PFSK-1 (cell line): ENCODE measurements at regions not wholly inside any gene's neighbourhood (a gene's known extent, or its start where the extent isn't known, plus 50 kb on each side); places are given as distances from the start of the nearest gene placed in this dataset.

ENCODE experiments used
- FOXP2 ChIP-seq: optimal IDR thresholded peaks from 2 replicates; pipeline ENCODE3; 2011; ENCODE audit warnings: borderline replicate concordance, control low read depth, inconsistent platforms; ENCODE audit not compliant: insufficient read depth; ENCODE audit errors: extremely low read length, extremely low read depth
- POLR2AphosphoS5 ChIP-seq: IDR thresholded peaks from 2 replicates; pipeline ENCODE4 v1.6.1; 2012; ENCODE audit warnings: low read depth, mild to moderate bottlenecking, control low read depth, low read length, moderate library complexity
- SIN3A ChIP-seq: IDR thresholded peaks from 2 replicates; pipeline ENCODE4 v1.6.1; 2012; ENCODE audit warnings: mild to moderate bottlenecking, low read length, moderate library complexity, borderline replicate concordance; ENCODE audit not compliant: insufficient read depth
- TAF1 ChIP-seq: IDR thresholded peaks from 2 replicates; pipeline ENCODE4 v1.6.1; 2012; ENCODE audit warnings: low read length, control low read depth, borderline replicate concordance; ENCODE audit not compliant: insufficient read depth
- TF ChIP-seq, protein P1 (sequence below), 2 experiments: IDR thresholded peaks; 2 replicates each; pipeline versions ENCODE4 v1.6.1 to v1.8.0; 2011 to 2012; ENCODE audit warnings: low read depth in 2 of 2, low read length in 2 of 2, control low read depth in 1 of 2, inconsistent platforms in 1 of 2, mild to moderate bottlenecking in 1 of 2, moderate library complexity in 1 of 2; ENCODE audit not compliant: insufficient read depth in 1 of 2

DNA sequence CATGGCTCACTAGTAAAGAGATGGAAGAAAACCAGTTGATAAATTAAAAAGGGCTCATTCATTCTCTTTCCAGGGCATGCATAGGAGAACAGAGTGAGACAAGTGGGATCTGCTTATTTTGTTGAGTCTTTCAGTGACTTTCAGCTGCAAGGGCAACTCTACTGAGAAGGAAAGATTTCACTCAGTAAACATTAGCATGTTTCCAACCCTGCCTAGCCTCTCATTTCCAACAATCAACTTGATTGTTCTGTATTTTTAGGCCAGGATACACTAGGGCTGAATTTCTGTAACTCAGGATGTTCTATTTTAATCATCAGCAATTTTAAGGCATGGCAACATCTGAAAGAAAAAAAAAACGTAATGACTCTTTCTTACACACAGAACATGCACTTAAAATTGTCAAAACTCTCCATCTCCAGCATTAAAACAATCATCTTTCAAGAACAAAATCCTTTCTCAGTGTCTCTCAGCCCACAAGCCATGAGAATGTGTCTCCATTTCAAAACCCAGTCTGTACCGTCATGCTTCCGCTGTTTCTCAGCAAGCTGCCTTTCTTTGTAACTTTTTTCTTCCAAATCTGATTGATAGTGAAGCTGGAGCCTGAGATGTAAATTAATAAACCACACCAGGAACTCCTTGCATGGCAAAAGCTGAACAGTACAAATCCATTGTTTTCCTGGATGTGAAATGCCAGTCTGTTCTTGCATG lies 147.2 kb upstream of the KLF14 start:
- TF ChIP-seq TAF1 (no peak), FOXP2 (no peak), SIN3A (no peak), POLR2AphosphoS5 (no peak)
- TF ChIP-seq, protein P1, sequence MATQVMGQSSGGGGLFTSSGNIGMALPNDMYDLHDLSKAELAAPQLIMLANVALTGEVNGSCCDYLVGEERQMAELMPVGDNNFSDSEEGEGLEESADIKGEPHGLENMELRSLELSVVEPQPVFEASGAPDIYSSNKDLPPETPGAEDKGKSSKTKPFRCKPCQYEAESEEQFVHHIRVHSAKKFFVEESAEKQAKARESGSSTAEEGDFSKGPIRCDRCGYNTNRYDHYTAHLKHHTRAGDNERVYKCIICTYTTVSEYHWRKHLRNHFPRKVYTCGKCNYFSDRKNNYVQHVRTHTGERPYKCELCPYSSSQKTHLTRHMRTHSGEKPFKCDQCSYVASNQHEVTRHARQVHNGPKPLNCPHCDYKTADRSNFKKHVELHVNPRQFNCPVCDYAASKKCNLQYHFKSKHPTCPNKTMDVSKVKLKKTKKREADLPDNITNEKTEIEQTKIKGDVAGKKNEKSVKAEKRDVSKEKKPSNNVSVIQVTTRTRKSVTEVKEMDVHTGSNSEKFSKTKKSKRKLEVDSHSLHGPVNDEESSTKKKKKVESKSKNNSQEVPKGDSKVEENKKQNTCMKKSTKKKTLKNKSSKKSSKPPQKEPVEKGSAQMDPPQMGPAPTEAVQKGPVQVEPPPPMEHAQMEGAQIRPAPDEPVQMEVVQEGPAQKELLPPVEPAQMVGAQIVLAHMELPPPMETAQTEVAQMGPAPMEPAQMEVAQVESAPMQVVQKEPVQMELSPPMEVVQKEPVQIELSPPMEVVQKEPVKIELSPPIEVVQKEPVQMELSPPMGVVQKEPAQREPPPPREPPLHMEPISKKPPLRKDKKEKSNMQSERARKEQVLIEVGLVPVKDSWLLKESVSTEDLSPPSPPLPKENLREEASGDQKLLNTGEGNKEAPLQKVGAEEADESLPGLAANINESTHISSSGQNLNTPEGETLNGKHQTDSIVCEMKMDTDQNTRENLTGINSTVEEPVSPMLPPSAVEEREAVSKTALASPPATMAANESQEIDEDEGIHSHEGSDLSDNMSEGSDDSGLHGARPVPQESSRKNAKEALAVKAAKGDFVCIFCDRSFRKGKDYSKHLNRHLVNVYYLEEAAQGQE (IDR thresholded peaks at IDR 0.05; ENCODE audit: insufficient read depth in 1 of 2, low read depth in 2 of 2, low read length in 2 of 2): no peak

DNA sequence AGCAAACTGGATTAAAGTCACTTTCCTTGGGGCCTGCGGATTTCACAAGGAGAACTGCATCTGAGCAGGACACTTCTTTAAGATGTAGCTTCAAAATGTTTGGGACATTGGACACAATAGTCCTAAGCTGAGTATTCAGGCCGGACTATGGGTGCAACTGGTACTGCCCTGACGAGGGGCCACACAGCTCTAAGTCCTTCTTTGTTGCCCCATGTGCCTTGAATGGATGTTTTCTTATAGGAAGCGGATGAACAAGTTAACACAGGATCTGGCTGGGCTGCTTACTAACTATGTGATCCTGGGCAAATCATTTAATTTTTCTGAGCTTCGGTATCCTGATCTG lies 147.8 kb upstream of the KLF14 start:
- TF ChIP-seq, protein P1 (IDR thresholded peaks at IDR 0.05; ENCODE audit: insufficient read depth in 1 of 2, low read depth in 2 of 2, low read length in 2 of 2): no peak
- no peak for TF ChIP-seq FOXP2
- TF ChIP-seq TAF1: no peak
- TF ChIP-seq SIN3A: no peak
- no peak for TF ChIP-seq POLR2AphosphoS5

DNA sequence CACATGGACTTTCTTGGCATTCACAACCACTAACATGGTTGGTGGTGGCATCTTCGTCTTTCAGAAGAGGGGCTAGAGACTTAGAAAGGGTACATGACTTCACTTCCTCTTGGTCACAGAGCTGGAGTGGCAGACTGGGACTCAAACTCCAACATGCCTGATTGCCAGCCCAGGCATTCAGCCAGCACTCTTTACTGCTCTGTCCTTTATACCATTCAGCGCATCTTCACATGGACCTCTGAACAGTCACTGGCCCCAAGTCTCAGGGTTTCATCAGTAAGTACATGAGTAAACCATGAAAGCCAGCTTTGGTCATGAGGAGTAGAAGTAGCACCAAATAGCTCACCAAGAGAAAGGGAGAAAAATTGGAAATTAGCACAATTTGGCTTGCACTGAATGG lies 148.4 kb upstream of the KLF14 start:
- no peak for TF ChIP-seq FOXP2
- TF ChIP-seq, protein P1 (IDR thresholded peaks at IDR 0.05; ENCODE audit: insufficient read depth in 1 of 2, low read depth in 2 of 2, low read length in 2 of 2): no peak
- TF ChIP-seq TAF1: no peak
- TF ChIP-seq POLR2AphosphoS5: no peak
- TF ChIP-seq SIN3A: no peak

GRCh38 chr7:130883928-130884327 lies 149.9 kb upstream of the KLF14 start:
- no peak for TF ChIP-seq TAF1
- no peak for TF ChIP-seq SIN3A
- TF ChIP-seq POLR2AphosphoS5: no peak
- no peak for TF ChIP-seq FOXP2
- TF ChIP-seq, protein P1 (IDR thresholded peaks at IDR 0.05; ENCODE audit: insufficient read depth in 1 of 2, low read depth in 2 of 2, low read length in 2 of 2): no peak
